GM18517 (cell line): ENCODE measurements at regions not wholly inside any gene's neighbourhood (a gene's known extent, or its start where the extent isn't known, plus 50 kb on each side); places are given as distances from the start of the nearest gene placed in this dataset.
A peak's percentile ranks its signal among the peaks of the same experiment; 100 is the strongest.
"Not testable (repeated sequence)": the region's sequence is repeated elsewhere in the genome, so short reads cannot be mapped to it uniquely, and the experiment has no call there.

Experiments used
- ATAC-seq: cut with Tn5 transposase; IDR thresholded peaks from one replicate; pipeline ENCODE4 v1.9.1; 2021; ENCODE audit warnings: mild to moderate bottlenecking, moderate library complexity; ENCODE audit not compliant: unreplicated experiment

- no peak for ATAC-seq
Measured at GRCh38 chr14:71452987-71453386, 479.2 kb upstream of the RGS6 start.

- ATAC-seq: no peak
Measured at GRCh38 chr14:71454010-71454409, 478.2 kb upstream of the RGS6 start.

- ATAC-seq: no peak
Measured at GRCh38 chr14:71454513-71455332, 477.5 kb upstream of the RGS6 start.

- no peak for ATAC-seq
Measured at GRCh38 chr14:71460091-71460490, 472.1 kb upstream of the RGS6 start.

DNA sequence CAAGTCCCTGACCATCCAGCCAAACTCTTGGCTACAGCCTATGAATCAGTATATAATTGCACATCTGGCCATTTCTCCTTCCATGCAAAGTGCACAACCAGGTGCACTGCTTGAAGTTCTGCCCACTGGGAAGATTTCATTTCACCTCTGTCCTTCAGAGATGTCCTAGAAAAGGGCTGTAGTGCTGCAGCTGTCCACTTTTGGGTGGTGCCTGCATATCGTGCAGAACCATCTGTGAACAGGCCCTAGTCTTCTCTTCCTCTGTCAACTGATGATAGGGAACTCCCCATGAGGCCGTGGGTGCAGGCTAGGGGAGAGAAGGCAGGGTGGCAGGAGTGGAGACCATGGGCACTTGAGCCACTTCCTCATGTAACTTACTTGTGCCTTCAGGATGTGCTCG, 470.6 kb upstream of the RGS6 start:
- not testable (repeated sequence) for ATAC-seq

- no peak for ATAC-seq
Measured at GRCh38 chr14:71463807-71464206, 468.4 kb upstream of the RGS6 start.

DNA sequence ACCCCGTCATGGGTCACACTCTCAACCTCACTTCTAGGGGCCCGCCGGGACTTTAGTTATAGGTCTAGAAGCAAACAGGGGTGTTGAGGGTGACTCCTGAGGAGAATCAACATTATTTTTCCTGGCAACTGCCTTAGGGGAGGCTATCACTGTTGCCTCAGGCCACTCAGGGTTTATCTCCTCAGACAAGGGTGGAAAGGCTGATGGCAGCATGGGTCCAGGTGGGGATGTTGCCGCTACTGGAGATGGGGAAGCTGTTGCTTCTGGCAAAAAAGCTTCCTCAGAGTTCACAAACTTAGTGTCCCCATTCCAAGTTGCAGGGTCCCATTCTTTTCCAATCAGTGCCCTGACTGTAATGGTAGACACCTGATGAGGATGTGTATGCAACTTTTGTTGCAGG, 467.4 kb upstream of the RGS6 start:
- ATAC-seq: no peak

GRCh38 chr14:71465316-71465715, 466.9 kb upstream of the RGS6 start:
- ATAC-seq: no peak

GRCh38 chr14:71466251-71466650, 466.0 kb upstream of the RGS6 start:
- no peak for ATAC-seq

GRCh38 chr14:71466946-71467345, 465.3 kb upstream of the RGS6 start:
- ATAC-seq: no peak

GRCh38 chr14:71467361-71467811, 464.8 kb upstream of the RGS6 start:
- ATAC-seq: no peak

DNA sequence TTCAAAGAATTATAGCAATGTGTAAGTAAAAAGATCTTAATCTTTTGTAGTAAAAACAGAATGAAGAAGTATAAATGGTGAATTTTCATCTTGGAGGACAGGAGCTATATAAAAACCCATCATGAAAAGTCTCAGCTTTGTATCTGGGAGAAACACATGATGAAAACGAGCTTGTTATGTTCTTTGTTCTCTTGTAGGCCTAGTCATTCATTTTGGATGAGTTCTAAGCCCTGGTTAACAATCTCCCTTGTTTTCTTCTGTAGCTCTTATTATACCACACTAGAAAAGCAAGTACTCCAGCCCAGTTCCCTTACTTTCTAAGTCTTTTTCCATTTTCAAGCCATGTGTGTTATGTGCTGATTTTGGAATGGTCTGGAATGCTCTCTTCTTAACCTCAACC, 463.5 kb upstream of the RGS6 start:
- ATAC-seq: no peak

DNA sequence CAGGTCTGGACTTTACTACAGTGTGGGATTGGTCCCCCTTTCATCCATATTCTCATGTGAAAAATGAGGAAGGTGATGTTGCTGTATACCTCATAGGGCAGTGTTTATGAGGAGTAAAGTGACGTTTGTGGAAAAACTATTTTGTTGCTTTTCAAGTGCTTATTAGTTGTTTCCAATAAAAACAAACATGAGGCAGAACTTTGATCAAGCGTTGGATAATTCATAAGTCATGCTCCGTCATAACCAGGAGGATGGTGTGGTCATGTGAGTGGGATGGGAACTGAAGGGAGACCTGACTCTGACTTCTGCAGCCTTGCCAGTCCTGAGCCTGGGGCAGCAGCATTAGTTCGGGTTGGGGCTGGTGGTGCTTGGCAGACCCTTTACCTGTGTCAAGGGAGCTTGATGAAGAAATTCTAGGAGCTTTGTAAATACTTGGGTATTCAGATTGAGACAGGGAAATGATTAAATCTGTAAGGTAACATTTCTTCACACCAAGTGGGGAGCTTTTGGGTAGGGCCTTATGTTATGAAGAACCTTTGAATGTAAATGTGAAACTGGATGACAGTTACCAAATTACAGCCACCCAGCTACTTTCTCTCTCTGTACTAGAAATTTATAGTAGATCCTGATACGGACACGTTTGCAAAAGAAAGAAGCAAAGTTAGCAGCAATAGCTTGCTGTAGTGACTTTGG, 462.4 kb upstream of the RGS6 start:
- ATAC-seq: no peak

DNA sequence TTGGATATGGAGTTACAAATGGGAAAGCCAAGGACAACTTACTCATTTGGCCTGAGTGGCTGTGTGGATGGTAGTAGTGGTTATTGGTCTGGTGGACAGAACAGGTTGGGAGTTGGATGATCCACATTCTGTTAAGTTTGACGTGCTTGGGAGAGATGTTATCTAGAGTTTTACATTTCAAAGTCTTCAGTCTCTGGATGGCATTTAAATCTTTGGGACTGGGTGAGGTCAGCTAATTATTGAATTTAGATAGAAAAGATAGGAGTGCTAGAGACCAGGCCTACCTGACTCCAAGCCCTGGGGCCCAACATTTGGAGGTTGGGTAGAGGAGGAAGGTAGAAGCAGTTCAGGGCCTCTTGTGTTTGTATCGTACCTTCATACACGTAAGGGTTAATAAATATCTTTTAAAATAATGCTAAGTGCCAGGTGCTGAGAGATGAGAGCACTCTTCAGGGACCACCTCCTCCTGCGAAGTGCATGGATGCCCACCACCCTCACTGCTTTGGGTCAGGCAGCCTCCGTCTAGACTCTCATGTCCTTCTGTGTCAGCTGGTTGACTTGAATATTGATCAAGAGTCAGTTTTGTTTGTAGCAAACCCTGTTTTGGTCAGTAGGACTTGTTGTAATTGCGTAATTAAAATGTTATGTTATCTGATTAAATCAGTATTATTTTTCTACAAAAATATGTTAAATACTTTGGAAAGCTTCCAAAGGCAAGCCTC, 460.4 kb upstream of the RGS6 start:
- ATAC-seq: no peak

GRCh38 chr14:71472356-71473340, 459.6 kb upstream of the RGS6 start:
- ATAC-seq: peak; percentile 73

DNA sequence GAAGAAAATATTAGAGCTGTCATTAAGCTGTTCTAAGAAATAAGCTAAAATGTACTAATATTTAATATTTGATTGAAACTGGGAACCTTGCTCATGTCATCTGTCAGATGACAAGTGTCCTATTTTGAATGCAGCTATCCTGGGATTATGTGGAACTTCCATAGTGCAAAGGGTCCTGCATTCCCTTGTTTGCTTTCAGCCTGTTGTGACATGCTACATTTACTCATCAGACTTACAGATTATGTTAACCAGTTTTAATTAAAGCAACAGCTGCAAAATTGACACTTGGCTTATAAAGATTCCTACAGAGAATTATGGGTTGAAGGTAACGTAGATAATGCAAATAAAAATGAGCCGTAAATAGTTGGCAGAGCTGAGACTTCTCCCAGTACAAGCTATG, 458.4 kb upstream of the RGS6 start:
- ATAC-seq: no peak

- no peak for ATAC-seq
Measured at GRCh38 chr14:71474301-71475265, 457.6 kb upstream of the RGS6 start.

DNA sequence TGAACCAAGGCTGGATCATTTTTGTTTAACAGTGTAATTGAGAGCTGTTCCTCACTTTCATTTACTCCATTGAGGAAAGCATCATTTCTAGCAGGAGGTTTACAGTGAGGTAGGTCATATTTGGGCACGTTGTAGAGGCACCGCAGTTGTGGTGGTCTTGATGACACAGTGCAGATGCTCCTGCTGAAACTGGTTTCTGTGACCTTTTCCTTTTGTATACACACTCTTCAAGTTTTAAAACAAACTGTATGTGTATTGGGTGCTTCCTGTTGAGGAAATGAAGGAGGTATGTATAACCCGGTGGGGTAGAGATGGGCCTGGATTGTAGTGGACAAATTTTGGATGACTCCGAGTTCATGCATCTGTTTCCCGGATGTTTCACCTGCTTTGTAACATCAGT, 456.3 kb upstream of the RGS6 start:
- ATAC-seq: no peak

- no peak for ATAC-seq
Measured at GRCh38 chr14:71478542-71478941, 453.7 kb upstream of the RGS6 start.
